Mesenchymal stem cell (in vitro differentiated cells and primary cell): ENCODE measurements at regions not wholly inside any gene's neighbourhood (a gene's known extent, or its start where the extent isn't known, plus 50 kb on each side); places are given as distances from the start of the nearest gene placed in this dataset.

Experiments
- DNase-seq: peaks from one replicate; pipeline ENCODE4 v3.0.0-alpha.2; 2013
- H2AFZ ChIP-seq: one replicate; pipeline ENCODE4 v1.6.1; 2013; ENCODE audit warnings: low read depth, mild to moderate bottlenecking, control low read depth, inconsistent platforms, low read length, moderate library complexity
- H2AK5ac ChIP-seq: 2 replicates; pipeline ENCODE4 v1.6.1; 2013; ENCODE audit warnings: low read length, moderate library complexity, mild to moderate bottlenecking, inconsistent platforms; ENCODE audit not compliant: severe bottlenecking
- H2BK120ac ChIP-seq: one replicate; pipeline ENCODE4 v1.6.1; 2013; ENCODE audit warnings: low read depth, mild to moderate bottlenecking, inconsistent platforms, low read length, moderate library complexity
- H2BK12ac ChIP-seq, 2 experiments: one replicate each; pipeline ENCODE4 v1.6.1; 2013; ENCODE audit warnings: inconsistent platforms in 2 of 2, low read length in 2 of 2, mild to moderate bottlenecking in 2 of 2, moderate library complexity in 2 of 2, control low read depth in 1 of 2
- H2BK15ac ChIP-seq: one replicate; pipeline ENCODE4 v1.6.1; 2013; ENCODE audit warnings: mild to moderate bottlenecking, low read depth, inconsistent platforms; ENCODE audit not compliant: poor library complexity, severe bottlenecking
- H2BK5ac ChIP-seq: 2 replicates; pipeline ENCODE4 v1.6.1; 2013; ENCODE audit warnings: low read depth, mild to moderate bottlenecking, low read length, control low read depth, inconsistent platforms; ENCODE audit not compliant: poor library complexity, severe bottlenecking
- H3K14ac ChIP-seq, 2 experiments: one replicate each; pipeline ENCODE4 v1.6.1; 2013; ENCODE audit warnings: inconsistent platforms in 2 of 2, low read length in 2 of 2, control low read depth in 1 of 2, mild to moderate bottlenecking in 1 of 2, moderate library complexity in 1 of 2
- H3K18ac ChIP-seq, 2 experiments: one replicate each; pipeline ENCODE4 v1.6.1; 2013; ENCODE audit warnings: inconsistent platforms in 2 of 2, low read length in 2 of 2, control low read depth in 1 of 2, low read depth in 1 of 2, mild to moderate bottlenecking in 1 of 2
- H3K23ac ChIP-seq, 2 experiments: one replicate each; pipeline ENCODE4 v1.6.1; 2013; ENCODE audit warnings: inconsistent platforms in 2 of 2, low read length in 2 of 2, mild to moderate bottlenecking in 2 of 2, moderate library complexity in 2 of 2, control low read depth in 1 of 2
- H3K27ac ChIP-seq: 2 replicates; pipeline ENCODE4 v1.5.1; 2013; ENCODE audit warnings: mild to moderate bottlenecking, moderate library complexity, low read length, control low read depth, inconsistent platforms; ENCODE audit not compliant: poor library complexity, severe bottlenecking
- H3K27me3 ChIP-seq, 2 experiments: 2 replicates each; pipeline versions ENCODE4 v1.6.1 to v1.7.0; 2013; ENCODE audit warnings: low read length in 2 of 2, mild to moderate bottlenecking in 2 of 2, moderate library complexity in 2 of 2, control low read depth in 1 of 2, inconsistent platforms in 1 of 2; ENCODE audit not compliant: control insufficient read depth in 1 of 2, insufficient read depth in 1 of 2
- H3K36me3 ChIP-seq, 2 experiments: 2 replicates each; pipeline versions ENCODE4 v1.6.1 to v1.7.0; 2013; ENCODE audit warnings: low read length in 2 of 2, control low read depth in 1 of 2, inconsistent platforms in 1 of 2, low read depth in 1 of 2, mild to moderate bottlenecking in 1 of 2; ENCODE audit not compliant: insufficient read depth in 2 of 2, control insufficient read depth in 1 of 2
- H3K4ac ChIP-seq, 2 experiments: one replicate each; pipeline ENCODE4 v1.6.1; 2013; ENCODE audit warnings: inconsistent platforms in 2 of 2, low read length in 2 of 2, mild to moderate bottlenecking in 2 of 2, moderate library complexity in 2 of 2, control low read depth in 1 of 2, low read depth in 1 of 2
- H3K4me1 ChIP-seq: 2 replicates; pipeline ENCODE4 v1.6.1; 2013; ENCODE audit warnings: low read depth, low read length, control low read depth; ENCODE audit not compliant: control insufficient read depth, insufficient read depth
- H3K4me2 ChIP-seq: 2 replicates; pipeline ENCODE4 v1.6.1; 2013; ENCODE audit warnings: low read length, mild to moderate bottlenecking, inconsistent platforms; ENCODE audit not compliant: poor library complexity, severe bottlenecking
- H3K4me3 ChIP-seq, 2 experiments: 2 replicates each; pipeline versions ENCODE4 v1.5.1 to v1.7.0; 2013; ENCODE audit warnings: low read length in 2 of 2, mild to moderate bottlenecking in 2 of 2, control low read depth in 1 of 2, low read depth in 1 of 2; ENCODE audit not compliant: insufficient read depth in 1 of 2
- H3K79me1 ChIP-seq: replicated peaks from 2 replicates; pipeline ENCODE4 v1.6.1; 2013; ENCODE audit warnings: mild to moderate bottlenecking, control low read depth, low read length, inconsistent platforms; ENCODE audit not compliant: poor library complexity, severe bottlenecking
- H3K9ac ChIP-seq: 2 replicates; pipeline ENCODE4 v1.7.0; 2013; ENCODE audit warnings: mild to moderate bottlenecking, low read length, moderate library complexity
- H3K9me3 ChIP-seq: 2 replicates; pipeline ENCODE4 v1.7.0; 2013; ENCODE audit warnings: mild to moderate bottlenecking, low read length; ENCODE audit not compliant: control insufficient read depth
- H4K8ac ChIP-seq: one replicate; pipeline ENCODE4 v1.6.1; 2013; ENCODE audit warnings: inconsistent platforms, mild to moderate bottlenecking, low read length, moderate library complexity
- H4K91ac ChIP-seq: one replicate; pipeline ENCODE4 v1.6.1; 2013; ENCODE audit warnings: mild to moderate bottlenecking, low read length, inconsistent platforms
- WGBS: methylation state at CpG from one replicate; pipeline ENCODE4 v1.1.7; 2013; ENCODE audit warnings: mixed read lengths; 5-methylcytosine and 5-hydroxymethylcytosine counted together

- Histone ChIP-seq H3K18ac (no peak overlapping the region), H3K4me3 (no peak overlapping the region), H3K27ac (no peak overlapping the region), H4K91ac (no peak overlapping the region), H3K9ac (no peak overlapping the region), H3K27me3 (no peaks in the 10 kb centered on the region), H2BK120ac (no peak overlapping the region), H3K4me1 (no peaks in the 10 kb centered on the region), H3K36me3 (no peaks in the 10 kb centered on the region), H3K79me1 (no peaks in the 10 kb centered on the region), H2BK12ac (no peak overlapping the region), H3K4me2 (no peak overlapping the region), H2AK5ac (no peak overlapping the region), H4K8ac (no peak overlapping the region), H3K9me3 (no peaks in the 10 kb centered on the region), H3K4ac (no peak overlapping the region), H2BK15ac (no peak overlapping the region), H2AFZ (no peak overlapping the region), H2BK5ac (no peak overlapping the region), H3K23ac (no peak overlapping the region), H3K14ac (no peak overlapping the region)
- WGBS, result 29% methylated on average over 1 of the region's 2 CpGs
- no peak for DNase-seq
These were observed 116.5 kb upstream of the LRRC7 start for GRCh38 chr1:69451196-69451595.

- no peak overlapping the region for H2BK12ac ChIP-seq
- H3K36me3 ChIP-seq, result no peaks in the 10 kb centered on the region
- DNase-seq, result no peak
- H3K23ac ChIP-seq, result no peak overlapping the region
- no peak overlapping the region for H4K8ac ChIP-seq
- H2BK120ac ChIP-seq, result no peak overlapping the region
- no peak overlapping the region for H2BK15ac ChIP-seq
- no peak overlapping the region for H3K14ac ChIP-seq
- H2BK5ac ChIP-seq, result no peak overlapping the region
- no peak overlapping the region for H3K4me2 ChIP-seq
- H4K91ac ChIP-seq, result no peak overlapping the region
- no peak overlapping the region for H3K18ac ChIP-seq
- no peak overlapping the region for H2AK5ac ChIP-seq
- H3K9ac ChIP-seq, result no peak overlapping the region
- H3K27ac ChIP-seq, result no peak overlapping the region
- WGBS, result 71% methylated on average over 2 of the region's 3 CpGs
- H3K79me1 ChIP-seq, result no peaks in the 10 kb centered on the region
- H2AFZ ChIP-seq, result no peak overlapping the region
- no peaks in the 10 kb centered on the region for H3K9me3 ChIP-seq
- no peak overlapping the region for H3K4me3 ChIP-seq
- no peaks in the 10 kb centered on the region for H3K27me3 ChIP-seq
- H3K4ac ChIP-seq, result no peak overlapping the region
- no peaks in the 10 kb centered on the region for H3K4me1 ChIP-seq
These were observed 112.0 kb upstream of the LRRC7 start for GRCh38 chr1:69455718-69456117.

- H2BK5ac ChIP-seq, result no peak overlapping the region
These were observed 108.5 kb upstream of the LRRC7 start for GRCh38 chr1:69459244-69459643.

GRCh38 chr1:69475021-69475420, 92.7 kb upstream of the LRRC7 start:
- no peak overlapping the region for H3K14ac ChIP-seq
- DNase-seq, result no peak
- H4K8ac ChIP-seq, result no peak overlapping the region
- H3K9ac ChIP-seq, result no peak overlapping the region
- no peak overlapping the region for H2AK5ac ChIP-seq
- no peak overlapping the region for H2BK120ac ChIP-seq
- H3K4ac ChIP-seq, result no peak overlapping the region
- H2AFZ ChIP-seq, result no peak overlapping the region
- H3K18ac ChIP-seq, result no peak overlapping the region
- no peak overlapping the region for H3K4me3 ChIP-seq
- H3K4me1 ChIP-seq, result no peaks in the 10 kb centered on the region
- no peaks in the 10 kb centered on the region for H3K9me3 ChIP-seq
- H3K27ac ChIP-seq, result no peak overlapping the region
- H4K91ac ChIP-seq, result no peak overlapping the region
- H3K4me2 ChIP-seq, result no peak overlapping the region
- H3K23ac ChIP-seq, result no peak overlapping the region
- no peak overlapping the region for H2BK15ac ChIP-seq
- no peak overlapping the region for H2BK5ac ChIP-seq
- H3K36me3 ChIP-seq, result no peaks in the 10 kb centered on the region
- 88% methylated on average over 1 of the region's 2 CpGs for WGBS
- H2BK12ac ChIP-seq, result no peak overlapping the region
- H3K79me1 ChIP-seq, result no peaks in the 10 kb centered on the region
- H3K27me3 ChIP-seq, result no peaks in the 10 kb centered on the region

More at GRCh38 chr1:69459244-69459643, 108.5 kb upstream of the LRRC7 start:
- no peak overlapping the region for H4K91ac ChIP-seq
- no peaks in the 10 kb centered on the region for H3K27me3 ChIP-seq
- H2BK15ac ChIP-seq, result no peak overlapping the region
- H3K36me3 ChIP-seq, result no peaks in the 10 kb centered on the region
- H3K79me1 ChIP-seq, result no peaks in the 10 kb centered on the region
- no peak overlapping the region for H3K23ac ChIP-seq
- no peak overlapping the region for H2BK12ac ChIP-seq
- peaks cover 4% of the 10 kb centered on the region for H3K9me3 ChIP-seq
- DNase-seq, result no peak
- no peak overlapping the region for H2AK5ac ChIP-seq
- no peak overlapping the region for H3K4me3 ChIP-seq
- H2AFZ ChIP-seq, result no peak overlapping the region
- no peak overlapping the region for H3K4me2 ChIP-seq
- no peak overlapping the region for H3K27ac ChIP-seq
- H4K8ac ChIP-seq, result no peak overlapping the region
- H3K4ac ChIP-seq, result no peak overlapping the region
- no peak overlapping the region for H2BK120ac ChIP-seq
- no peak overlapping the region for H3K18ac ChIP-seq
- H3K9ac ChIP-seq, result no peak overlapping the region
- no peak overlapping the region for H3K14ac ChIP-seq
- no peaks in the 10 kb centered on the region for H3K4me1 ChIP-seq
